SK-N-SH treated with all-trans-retinoic acid at 6 μM for 48 hours (cell line): ENCODE measurements at regions not wholly inside any gene's neighbourhood (a gene's known extent, or its start where the extent isn't known, plus 50 kb on each side); places are given as distances from the start of the nearest gene placed in this dataset.

Source experiments
- ATAC-seq: fragments of 200-7000 bp; cut with Tn5 transposase; 3 replicates; pipeline ENCODE4 v1.9.1; 2020; ENCODE audit warnings: mild to moderate bottlenecking, moderate library complexity
- ARNTL ChIP-seq: fragments of 450-650 bp; formaldehyde crosslinking; IDR thresholded peaks from 2 replicates; pipeline ENCODE4 v1.5.0; 2020; ENCODE audit warnings: low read depth, mild to moderate bottlenecking, moderate library complexity, borderline replicate concordance
- CREB5 ChIP-seq: fragments of 250-450 bp; sonication (Bioruptor Pico); IDR thresholded peaks from 2 replicates; pipeline ENCODE4 v1.5.1; 2020; ENCODE audit warnings: low read depth, mild to moderate bottlenecking, moderate library complexity
- CSDC2 ChIP-seq: fragments of 250-450 bp; sonication (Bioruptor Pico); IDR thresholded peaks from 2 replicates; pipeline ENCODE4 v1.5.0; 2020; ENCODE audit warnings: mild to moderate bottlenecking, moderate library complexity
- CSRNP3 ChIP-seq: fragments of 250-450 bp; sonication (Bioruptor Pico); IDR thresholded peaks from 2 replicates; pipeline ENCODE4 v1.5.1; 2021; ENCODE audit warnings: mild to moderate bottlenecking, moderate library complexity
- ESRRG ChIP-seq: fragments of 250-450 bp; sonication (Bioruptor Pico); IDR thresholded peaks from 2 replicates; pipeline ENCODE4 v1.6.1; 2021; ENCODE audit warnings: mild to moderate bottlenecking
- GLIS3 ChIP-seq: fragments of 250-450 bp; sonication (Bioruptor Pico); IDR thresholded peaks from 2 replicates; pipeline ENCODE4 v1.5.0; 2020; ENCODE audit warnings: mild to moderate bottlenecking, moderate library complexity
- OSR1 ChIP-seq: fragments of 250-450 bp; sonication (Bioruptor Pico); IDR thresholded peaks from 2 replicates; pipeline ENCODE4 v1.8.0; 2022; ENCODE audit warnings: moderate library complexity, mild to moderate bottlenecking, inconsistent platforms
- PATZ1 ChIP-seq: fragments of 250-450 bp; sonication (Bioruptor Pico); IDR thresholded peaks from 2 replicates; pipeline ENCODE4 v1.8.0; 2020; ENCODE audit warnings: mild to moderate bottlenecking, moderate library complexity, borderline replicate concordance
- POU6F1 ChIP-seq: fragments of 250-450 bp; sonication (Bioruptor Pico); IDR thresholded peaks from 2 replicates; pipeline ENCODE4 v1.8.0; 2021; ENCODE audit warnings: low read depth, mild to moderate bottlenecking, moderate library complexity, borderline replicate concordance
- PPARA ChIP-seq: fragments of 250-450 bp; sonication (Bioruptor Pico); IDR thresholded peaks from 2 replicates; pipeline ENCODE4 v1.5.0; 2020; ENCODE audit warnings: mild to moderate bottlenecking, borderline replicate concordance
- RARB ChIP-seq: fragments of 250-450 bp; sonication (Bioruptor Pico); IDR thresholded peaks from 2 replicates; pipeline ENCODE4 v1.8.0; 2021; ENCODE audit warnings: mild to moderate bottlenecking, moderate library complexity
- SNAI2 ChIP-seq: fragments of 250-450 bp; sonication (Bioruptor Pico); IDR thresholded peaks from 2 replicates; pipeline ENCODE4 v1.5.0; 2020; ENCODE audit warnings: mild to moderate bottlenecking, moderate library complexity
- TCF4 ChIP-seq: fragments of 250-450 bp; sonication (Bioruptor Pico); IDR thresholded peaks from 2 replicates; pipeline ENCODE4 v1.8.0; 2021; ENCODE audit warnings: mild to moderate bottlenecking, moderate library complexity, borderline replicate concordance
- TOX ChIP-seq: fragments of 250-450 bp; sonication (Bioruptor Pico); IDR thresholded peaks from 2 replicates; pipeline ENCODE4 v1.8.0; 2021; ENCODE audit warnings: mild to moderate bottlenecking, moderate library complexity, borderline replicate concordance
- TSHZ2 ChIP-seq: fragments of 250-450 bp; sonication (Bioruptor Pico); IDR thresholded peaks from 2 replicates; pipeline ENCODE4 v1.5.0; 2020; ENCODE audit warnings: mild to moderate bottlenecking, moderate library complexity
- ZC3H10 ChIP-seq: fragments of 250-450 bp; sonication (Bioruptor Pico); IDR thresholded peaks from 2 replicates; pipeline ENCODE4 v1.5.1; 2021; ENCODE audit warnings: mild to moderate bottlenecking, moderate library complexity
- ZFP3 ChIP-seq: fragments of 250-450 bp; sonication (Bioruptor Pico); IDR thresholded peaks from 2 replicates; pipeline ENCODE4 v1.5.0; 2020; ENCODE audit warnings: mild to moderate bottlenecking, moderate library complexity
- ZFP30 ChIP-seq: fragments of 450-650 bp; formaldehyde crosslinking; IDR thresholded peaks from 2 replicates; pipeline ENCODE4 v1.5.0; 2022; ENCODE audit warnings: mild to moderate bottlenecking, moderate library complexity
- ZNF565 ChIP-seq: fragments of 450-650 bp; formaldehyde crosslinking; conservative IDR thresholded peaks from 2 replicates; pipeline ENCODE4 v1.5.0; 2020; ENCODE audit warnings: low read depth, mild to moderate bottlenecking, moderate library complexity
- ZNF70 ChIP-seq: fragments of 450-650 bp; formaldehyde crosslinking; IDR thresholded peaks from 2 replicates; pipeline ENCODE4 v1.5.0; 2020; ENCODE audit warnings: mild to moderate bottlenecking, moderate library complexity
- ZNF8 ChIP-seq: fragments of 450-650 bp; formaldehyde crosslinking; IDR thresholded peaks from 2 replicates; pipeline ENCODE4 v1.5.0; 2020; ENCODE audit warnings: mild to moderate bottlenecking, moderate library complexity

GRCh38 chr11:130779943-130780342 lies 136.3 kb downstream of the SNX19 start:
- TF ChIP-seq CSRNP3 (CRISPR knock-in tag), result no peak
- TF ChIP-seq ARNTL (CRISPR knock-in tag), result no peak
- ATAC-seq, result no peak

GRCh38 chr11:130780437-130780836 lies 135.8 kb downstream of the SNX19 start:
- no peak for TF ChIP-seq SNAI2
- TF ChIP-seq ARNTL (CRISPR knock-in tag), result no peak
- no peak for TF ChIP-seq ZNF8 (CRISPR knock-in tag)
- no peak for TF ChIP-seq ZFP3
- TF ChIP-seq OSR1 (CRISPR knock-in tag), result no peak
- TF ChIP-seq GLIS3 (CRISPR knock-in tag), result no peak
- no peak for TF ChIP-seq ZNF565 (CRISPR knock-in tag)
- TF ChIP-seq POU6F1, result no peak
- no peak for TF ChIP-seq TSHZ2 (CRISPR knock-in tag)
- no peak for TF ChIP-seq CREB5 (CRISPR knock-in tag)
- TF ChIP-seq ESRRG, result no peak
- no peak for TF ChIP-seq TOX (CRISPR knock-in tag)
- no peak for TF ChIP-seq CSDC2 (CRISPR knock-in tag)
- no peak for TF ChIP-seq TCF4
- no peak for TF ChIP-seq PPARA (CRISPR knock-in tag)
- no peak for TF ChIP-seq ZNF70 (CRISPR knock-in tag)
- no peak for TF ChIP-seq ZFP30 (CRISPR knock-in tag)
- TF ChIP-seq RARB (CRISPR knock-in tag), result no peak
- no peak for ATAC-seq

GRCh38 chr11:130781931-130782330 lies 134.3 kb downstream of the SNX19 start:
- ATAC-seq, result peak; percentile 43
- TF ChIP-seq PATZ1 (CRISPR knock-in tag) (no peak), POU6F1 (no peak), RARB (CRISPR knock-in tag) (no peak), TOX (CRISPR knock-in tag) (no peak), ZC3H10 (CRISPR knock-in tag) (no peak), SNAI2 (no peak), ARNTL (CRISPR knock-in tag) (no peak)
